ENCODE measurements at regions not wholly inside any gene's neighbourhood (a gene's known extent, or its start where the extent isn't known, plus 50 kb on each side); places are given as distances from the start of the nearest gene placed in this dataset.

DNA sequence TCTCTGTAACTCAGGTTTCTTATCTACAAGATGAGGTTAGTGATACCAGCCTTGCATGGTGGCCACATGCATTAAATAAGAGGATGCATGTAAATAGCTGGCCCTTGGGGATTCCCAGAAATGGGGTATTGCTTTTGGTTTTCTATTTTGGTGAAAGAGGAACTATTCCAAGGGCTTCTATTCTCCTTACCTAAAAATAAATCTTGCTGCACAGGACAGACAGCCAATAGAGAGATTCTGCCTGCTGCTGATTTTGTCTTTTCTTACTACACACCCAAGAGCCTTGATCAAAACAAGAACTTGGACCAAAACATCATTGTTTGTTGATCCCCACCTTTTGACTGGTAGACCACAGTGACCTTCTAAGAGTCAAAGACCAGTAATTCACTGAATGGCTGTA, 161.8 kb downstream of the PJA2 start:
- no peak for TF ChIP-seq EZH2 (IDR thresholded peaks at IDR 0.05; ENCODE audit: borderline replicate concordance, low read depth, low read length, severe bottlenecking)
- no peak for TF ChIP-seq CTCF (IDR thresholded peaks at IDR 0.05; ENCODE audit: extremely low read depth in 1 of 2, insufficient read depth in 1 of 2, low read depth in 1 of 2, low read length in 2 of 2)
- no peak for TF ChIP-seq POLR2AphosphoS5 (IDR thresholded peaks at IDR 0.05; ENCODE audit: insufficient read depth, low read depth, low read length)
- TF ChIP-seq FOS (IDR thresholded peaks at IDR 0.05; ENCODE audit: borderline replicate concordance, insufficient read depth, low read length), result no peak
- TF ChIP-seq POLR2A (IDR thresholded peaks at IDR 0.05; ENCODE audit: low read depth, low read length), result no peak
- TF ChIP-seq, protein P1, sequence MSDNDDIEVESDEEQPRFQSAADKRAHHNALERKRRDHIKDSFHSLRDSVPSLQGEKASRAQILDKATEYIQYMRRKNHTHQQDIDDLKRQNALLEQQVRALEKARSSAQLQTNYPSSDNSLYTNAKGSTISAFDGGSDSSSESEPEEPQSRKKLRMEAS (IDR thresholded peaks at IDR 0.05; ENCODE audit: insufficient read depth, insufficient read length), result no peak
- TF ChIP-seq MYC (IDR thresholded peaks at IDR 0.05; ENCODE audit: low read depth, low read length), result no peak
